ENCODE measurements at regions not wholly inside any gene's neighbourhood (a gene's known extent, or its start where the extent isn't known, plus 50 kb on each side); places are given as distances from the start of the nearest gene placed in this dataset.

DNA sequence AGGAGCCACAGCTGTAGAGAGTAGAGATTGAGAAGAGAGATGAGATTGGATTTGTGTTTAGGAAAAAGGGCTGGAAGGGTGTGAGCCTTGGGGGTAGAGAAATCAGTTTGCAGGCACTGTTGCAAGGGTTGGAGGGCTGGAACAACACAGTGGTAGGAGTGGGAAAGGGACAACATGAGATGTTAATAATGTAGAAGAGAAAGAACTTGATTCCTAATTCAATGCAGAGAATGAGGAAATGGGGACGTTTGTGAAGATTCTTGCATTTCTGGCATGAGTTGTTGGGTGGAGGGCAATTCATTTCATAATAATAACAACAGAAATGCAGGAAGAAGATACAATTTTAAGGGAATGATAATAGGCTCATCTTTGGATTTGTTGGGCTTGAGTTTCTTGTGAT lies 141.4 kb upstream of the TBX18 start:
- Histone ChIP-seq H3K4ac (ENCODE audit: low read depth in 1 of 2, low read length in 2 of 2) (no peak overlapping the region), H2AK5ac (ENCODE audit: low read length, severe bottlenecking) (no peak overlapping the region), H3K4me3 (ENCODE audit: insufficient read depth in 1 of 2, low read depth in 1 of 2, low read length in 2 of 2) (no peak overlapping the region), H3K14ac (ENCODE audit: low read length in 2 of 2) (no peak overlapping the region), H3K9ac (ENCODE audit: low read length) (no peak overlapping the region), H3K23ac (ENCODE audit: low read length in 2 of 2) (no peak overlapping the region), H4K8ac (ENCODE audit: low read length) (no peak overlapping the region), H3K79me1 (replicated peaks; ENCODE audit: low read length, poor library complexity, severe bottlenecking) (no peaks in the 10 kb centered on the region), H3K27me3 (ENCODE audit: control insufficient read depth in 1 of 2, insufficient read depth in 1 of 2, low read length in 2 of 2) (peaks cover 0 to 9% of the 10 kb centered on the region in 2 experiments), H3K4me1 (ENCODE audit: control insufficient read depth, insufficient read depth, low read depth, low read length) (no peaks in the 10 kb centered on the region), H3K27ac (ENCODE audit: low read length, poor library complexity, severe bottlenecking) (no peak overlapping the region), H2AFZ (ENCODE audit: low read depth, low read length) (no peak overlapping the region), H3K18ac (ENCODE audit: low read depth in 1 of 2, low read length in 2 of 2) (no peak overlapping the region), H3K9me3 (ENCODE audit: control insufficient read depth, low read length) (no peaks in the 10 kb centered on the region), H2BK120ac (ENCODE audit: low read depth, low read length) (no peak overlapping the region), H2BK5ac (ENCODE audit: low read depth, low read length, poor library complexity, severe bottlenecking) (no peak overlapping the region), H3K4me2 (ENCODE audit: low read length, poor library complexity, severe bottlenecking) (no peak overlapping the region), H2BK15ac (ENCODE audit: low read depth, poor library complexity, severe bottlenecking) (no peak overlapping the region), H2BK12ac (ENCODE audit: low read length in 2 of 2) (no peak overlapping the region), H4K91ac (ENCODE audit: low read length) (no peak overlapping the region), H3K36me3 (ENCODE audit: control insufficient read depth in 1 of 2, insufficient read depth in 2 of 2, low read depth in 1 of 2, low read length in 2 of 2) (no peaks in the 10 kb centered on the region)
- no CpG with 5 or more reads among the region's 1 CpG for WGBS
- DNase-seq = no peak

DNA sequence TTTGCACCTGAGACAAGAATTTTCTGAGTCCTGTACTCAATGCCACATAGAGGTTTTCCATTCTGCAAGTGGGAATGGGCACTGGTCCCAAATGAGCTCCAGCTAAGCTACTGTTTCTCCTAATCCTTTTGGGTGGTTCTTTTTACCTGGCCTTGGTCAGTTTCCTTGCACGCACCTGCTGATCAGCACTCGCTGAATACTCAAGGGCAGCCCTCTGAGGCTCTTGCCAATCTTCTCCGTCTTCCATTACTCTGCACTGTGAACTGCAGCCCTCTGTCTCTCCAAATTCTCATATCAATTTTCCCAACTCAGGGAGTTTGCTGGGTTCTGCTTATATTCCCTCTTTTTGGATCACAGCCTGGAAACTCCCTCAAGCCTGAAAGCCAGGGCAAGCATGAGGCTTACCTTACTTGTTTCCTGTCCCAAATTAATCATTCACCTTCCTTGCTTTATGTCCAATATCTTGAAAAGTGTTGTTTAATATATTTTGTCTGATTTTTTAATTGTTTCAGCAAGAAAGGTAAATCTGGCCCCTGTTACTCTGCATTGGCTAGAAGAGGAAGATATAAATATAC lies 138.0 kb upstream of the TBX18 start:
- DNase-seq = no peak
- Histone ChIP-seq H4K8ac (ENCODE audit: low read length) (no peak overlapping the region), H2AFZ (ENCODE audit: low read depth, low read length) (no peak overlapping the region), H3K9me3 (ENCODE audit: control insufficient read depth, low read length) (no peaks in the 10 kb centered on the region), H2BK15ac (ENCODE audit: low read depth, poor library complexity, severe bottlenecking) (no peak overlapping the region), H3K4ac (ENCODE audit: low read depth in 1 of 2, low read length in 2 of 2) (no peak overlapping the region), H3K4me3 (ENCODE audit: insufficient read depth in 1 of 2, low read depth in 1 of 2, low read length in 2 of 2) (no peak overlapping the region), H2AK5ac (ENCODE audit: low read length, severe bottlenecking) (no peak overlapping the region), H3K27ac (ENCODE audit: low read length, poor library complexity, severe bottlenecking) (no peak overlapping the region), H3K9ac (ENCODE audit: low read length) (no peak overlapping the region), H3K79me1 (replicated peaks; ENCODE audit: low read length, poor library complexity, severe bottlenecking) (no peaks in the 10 kb centered on the region), H2BK12ac (ENCODE audit: low read length in 2 of 2) (no peak overlapping the region), H3K36me3 (ENCODE audit: control insufficient read depth in 1 of 2, insufficient read depth in 2 of 2, low read depth in 1 of 2, low read length in 2 of 2) (no peaks in the 10 kb centered on the region), H3K4me2 (ENCODE audit: low read length, poor library complexity, severe bottlenecking) (no peak overlapping the region), H3K14ac (ENCODE audit: low read length in 2 of 2) (no peak overlapping the region), H2BK5ac (ENCODE audit: low read depth, low read length, poor library complexity, severe bottlenecking) (no peak overlapping the region), H3K23ac (ENCODE audit: low read length in 2 of 2) (no peak overlapping the region), H3K4me1 (ENCODE audit: control insufficient read depth, insufficient read depth, low read depth, low read length) (no peaks in the 10 kb centered on the region), H2BK120ac (ENCODE audit: low read depth, low read length) (no peak overlapping the region), H3K27me3 (ENCODE audit: control insufficient read depth in 1 of 2, insufficient read depth in 1 of 2, low read length in 2 of 2) (peaks cover 0 to 9% of the 10 kb centered on the region in 2 experiments), H3K18ac (ENCODE audit: low read depth in 1 of 2, low read length in 2 of 2) (no peak overlapping the region), H4K91ac (ENCODE audit: low read length) (no peak overlapping the region)
- 92% methylated on average over 3 of the region's 3 CpGs for WGBS

DNA sequence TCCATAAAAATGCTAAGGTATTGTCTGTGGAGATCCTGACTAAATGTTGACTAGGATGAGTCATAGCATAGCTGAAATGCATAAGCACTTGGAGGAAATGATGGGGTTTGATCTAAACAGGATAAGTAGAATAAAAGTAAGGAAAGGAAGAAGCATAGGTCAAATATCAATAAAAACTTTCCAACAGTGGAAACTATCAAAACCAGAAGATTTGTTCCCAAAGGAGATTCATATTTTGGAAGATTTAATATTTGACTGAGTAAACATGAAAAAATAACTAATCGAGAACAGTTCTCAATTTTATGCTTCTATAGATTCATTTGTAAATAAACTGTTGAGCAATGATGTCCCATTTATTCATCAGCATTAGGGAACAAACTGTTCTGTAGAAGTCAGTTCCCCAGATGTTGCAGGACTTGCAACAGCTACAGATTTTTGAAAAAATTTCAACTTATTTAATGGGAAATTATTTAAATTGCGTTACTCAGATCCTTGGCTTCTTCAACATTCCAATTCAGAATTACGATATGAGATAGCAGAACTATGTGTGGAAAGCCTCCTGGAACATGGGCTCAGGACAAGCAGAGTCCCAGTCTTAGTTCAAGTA lies 133.7 kb upstream of the TBX18 start:
- Histone ChIP-seq H2BK12ac (ENCODE audit: low read length in 2 of 2) (no peak overlapping the region), H3K23ac (ENCODE audit: low read length in 2 of 2) (no peak overlapping the region), H4K91ac (ENCODE audit: low read length) (no peak overlapping the region), H4K8ac (ENCODE audit: low read length) (no peak overlapping the region), H2AFZ (ENCODE audit: low read depth, low read length) (no peak overlapping the region), H3K36me3 (ENCODE audit: control insufficient read depth in 1 of 2, insufficient read depth in 2 of 2, low read depth in 1 of 2, low read length in 2 of 2) (no peaks in the 10 kb centered on the region), H3K9me3 (ENCODE audit: control insufficient read depth, low read length) (no peaks in the 10 kb centered on the region), H3K79me1 (replicated peaks; ENCODE audit: low read length, poor library complexity, severe bottlenecking) (no peaks in the 10 kb centered on the region), H2BK120ac (ENCODE audit: low read depth, low read length) (no peak overlapping the region), H3K4me2 (ENCODE audit: low read length, poor library complexity, severe bottlenecking) (no peak overlapping the region), H3K18ac (ENCODE audit: low read depth in 1 of 2, low read length in 2 of 2) (no peak overlapping the region), H2BK15ac (ENCODE audit: low read depth, poor library complexity, severe bottlenecking) (no peak overlapping the region), H3K4me3 (ENCODE audit: insufficient read depth in 1 of 2, low read depth in 1 of 2, low read length in 2 of 2) (no peak overlapping the region), H3K4me1 (ENCODE audit: control insufficient read depth, insufficient read depth, low read depth, low read length) (no peaks in the 10 kb centered on the region), H3K27ac (ENCODE audit: low read length, poor library complexity, severe bottlenecking) (no peak overlapping the region), H2AK5ac (ENCODE audit: low read length, severe bottlenecking) (no peak overlapping the region), H3K14ac (ENCODE audit: low read length in 2 of 2) (no peak overlapping the region), H3K4ac (ENCODE audit: low read depth in 1 of 2, low read length in 2 of 2) (no peak overlapping the region), H2BK5ac (ENCODE audit: low read depth, low read length, poor library complexity, severe bottlenecking) (no peak overlapping the region), H3K9ac (ENCODE audit: low read length) (no peak overlapping the region), H3K27me3 (ENCODE audit: control insufficient read depth in 1 of 2, insufficient read depth in 1 of 2, low read length in 2 of 2) (no peaks in the 10 kb centered on the region)
- no CpG with 5 or more reads among the region's 3 CpGs for WGBS
- DNase-seq = peak; percentile 19

DNA sequence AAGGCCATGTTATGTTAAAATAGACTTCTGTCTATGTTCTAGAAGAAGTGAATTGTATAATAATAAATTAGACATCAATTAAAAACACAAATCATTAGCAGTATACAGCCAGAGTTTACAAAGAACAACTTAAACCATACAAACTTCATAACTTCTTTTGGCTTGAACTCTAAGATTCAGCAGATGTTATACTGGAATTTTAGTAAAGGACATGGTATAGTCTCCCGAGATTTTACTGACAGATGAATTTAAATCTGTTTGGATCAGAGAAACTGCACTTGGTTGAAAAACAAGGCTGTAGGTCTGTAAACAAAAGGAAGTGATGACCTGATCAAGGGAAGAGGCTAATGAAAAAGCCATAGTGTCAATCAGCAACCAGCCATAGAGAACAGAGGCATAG lies 132.6 kb upstream of the TBX18 start:
- Histone ChIP-seq H3K36me3 (ENCODE audit: control insufficient read depth in 1 of 2, insufficient read depth in 2 of 2, low read depth in 1 of 2, low read length in 2 of 2) (no peaks in the 10 kb centered on the region), H2AFZ (ENCODE audit: low read depth, low read length) (no peak overlapping the region), H2BK120ac (ENCODE audit: low read depth, low read length) (no peak overlapping the region), H3K9ac (ENCODE audit: low read length) (no peak overlapping the region), H3K4me3 (ENCODE audit: insufficient read depth in 1 of 2, low read depth in 1 of 2, low read length in 2 of 2) (no peak overlapping the region), H3K79me1 (replicated peaks; ENCODE audit: low read length, poor library complexity, severe bottlenecking) (no peaks in the 10 kb centered on the region), H3K4ac (ENCODE audit: low read depth in 1 of 2, low read length in 2 of 2) (no peak overlapping the region), H2AK5ac (ENCODE audit: low read length, severe bottlenecking) (no peak overlapping the region), H3K4me1 (ENCODE audit: control insufficient read depth, insufficient read depth, low read depth, low read length) (no peaks in the 10 kb centered on the region), H2BK12ac (ENCODE audit: low read length in 2 of 2) (no peak overlapping the region), H4K91ac (ENCODE audit: low read length) (no peak overlapping the region), H3K18ac (ENCODE audit: low read depth in 1 of 2, low read length in 2 of 2) (no peak overlapping the region), H2BK5ac (ENCODE audit: low read depth, low read length, poor library complexity, severe bottlenecking) (no peak overlapping the region), H3K27me3 (ENCODE audit: control insufficient read depth in 1 of 2, insufficient read depth in 1 of 2, low read length in 2 of 2) (no peaks in the 10 kb centered on the region), H3K23ac (ENCODE audit: low read length in 2 of 2) (no peak overlapping the region), H3K4me2 (ENCODE audit: low read length, poor library complexity, severe bottlenecking) (no peak overlapping the region), H3K27ac (ENCODE audit: low read length, poor library complexity, severe bottlenecking) (no peak overlapping the region), H4K8ac (ENCODE audit: low read length) (no peak overlapping the region), H3K14ac (ENCODE audit: low read length in 2 of 2) (no peak overlapping the region), H2BK15ac (ENCODE audit: low read depth, poor library complexity, severe bottlenecking) (no peak overlapping the region), H3K9me3 (ENCODE audit: control insufficient read depth, low read length) (no peaks in the 10 kb centered on the region)
- DNase-seq = no peak
- WGBS = 89% methylated on average over 1 of the region's 1 CpG

All from mesenchymal stem cell (in vitro differentiated cells and primary cell).